ENCODE measurements at regions not wholly inside any gene's neighbourhood (a gene's known extent, or its start where the extent isn't known, plus 50 kb on each side); places are given as distances from the start of the nearest gene placed in this dataset.

DNA sequence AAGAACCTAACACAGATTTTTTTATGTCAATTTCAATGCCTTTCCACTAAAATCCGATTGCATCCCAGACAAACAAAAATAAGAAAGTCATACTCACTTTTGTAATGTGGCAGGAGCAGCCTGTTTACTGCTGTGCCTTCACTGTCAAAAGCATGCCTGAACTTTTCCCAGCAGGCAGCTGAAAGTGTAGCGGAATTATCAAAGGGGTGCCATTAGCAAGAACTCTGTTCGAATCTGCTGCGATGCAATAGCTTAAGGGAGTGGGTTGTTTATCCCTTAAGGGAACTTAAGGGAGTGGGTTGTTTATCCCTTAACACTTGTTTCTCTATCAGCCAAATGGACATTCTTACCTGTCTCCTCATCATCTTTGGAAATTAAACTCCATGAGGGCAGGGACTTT is 243.5 kb downstream of the PAX3 start:
- TF ChIP-seq, protein P1, sequence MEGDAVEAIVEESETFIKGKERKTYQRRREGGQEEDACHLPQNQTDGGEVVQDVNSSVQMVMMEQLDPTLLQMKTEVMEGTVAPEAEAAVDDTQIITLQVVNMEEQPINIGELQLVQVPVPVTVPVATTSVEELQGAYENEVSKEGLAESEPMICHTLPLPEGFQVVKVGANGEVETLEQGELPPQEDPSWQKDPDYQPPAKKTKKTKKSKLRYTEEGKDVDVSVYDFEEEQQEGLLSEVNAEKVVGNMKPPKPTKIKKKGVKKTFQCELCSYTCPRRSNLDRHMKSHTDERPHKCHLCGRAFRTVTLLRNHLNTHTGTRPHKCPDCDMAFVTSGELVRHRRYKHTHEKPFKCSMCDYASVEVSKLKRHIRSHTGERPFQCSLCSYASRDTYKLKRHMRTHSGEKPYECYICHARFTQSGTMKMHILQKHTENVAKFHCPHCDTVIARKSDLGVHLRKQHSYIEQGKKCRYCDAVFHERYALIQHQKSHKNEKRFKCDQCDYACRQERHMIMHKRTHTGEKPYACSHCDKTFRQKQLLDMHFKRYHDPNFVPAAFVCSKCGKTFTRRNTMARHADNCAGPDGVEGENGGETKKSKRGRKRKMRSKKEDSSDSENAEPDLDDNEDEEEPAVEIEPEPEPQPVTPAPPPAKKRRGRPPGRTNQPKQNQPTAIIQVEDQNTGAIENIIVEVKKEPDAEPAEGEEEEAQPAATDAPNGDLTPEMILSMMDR (conservative IDR thresholded peaks at IDR 0.05; ENCODE audit: low read depth in 2 of 2), result no peak
- no peak for TF ChIP-seq EZH2 (IDR thresholded peaks at IDR 0.05; ENCODE audit: low read depth, unreplicated experiment)
- TF ChIP-seq, protein P2, sequence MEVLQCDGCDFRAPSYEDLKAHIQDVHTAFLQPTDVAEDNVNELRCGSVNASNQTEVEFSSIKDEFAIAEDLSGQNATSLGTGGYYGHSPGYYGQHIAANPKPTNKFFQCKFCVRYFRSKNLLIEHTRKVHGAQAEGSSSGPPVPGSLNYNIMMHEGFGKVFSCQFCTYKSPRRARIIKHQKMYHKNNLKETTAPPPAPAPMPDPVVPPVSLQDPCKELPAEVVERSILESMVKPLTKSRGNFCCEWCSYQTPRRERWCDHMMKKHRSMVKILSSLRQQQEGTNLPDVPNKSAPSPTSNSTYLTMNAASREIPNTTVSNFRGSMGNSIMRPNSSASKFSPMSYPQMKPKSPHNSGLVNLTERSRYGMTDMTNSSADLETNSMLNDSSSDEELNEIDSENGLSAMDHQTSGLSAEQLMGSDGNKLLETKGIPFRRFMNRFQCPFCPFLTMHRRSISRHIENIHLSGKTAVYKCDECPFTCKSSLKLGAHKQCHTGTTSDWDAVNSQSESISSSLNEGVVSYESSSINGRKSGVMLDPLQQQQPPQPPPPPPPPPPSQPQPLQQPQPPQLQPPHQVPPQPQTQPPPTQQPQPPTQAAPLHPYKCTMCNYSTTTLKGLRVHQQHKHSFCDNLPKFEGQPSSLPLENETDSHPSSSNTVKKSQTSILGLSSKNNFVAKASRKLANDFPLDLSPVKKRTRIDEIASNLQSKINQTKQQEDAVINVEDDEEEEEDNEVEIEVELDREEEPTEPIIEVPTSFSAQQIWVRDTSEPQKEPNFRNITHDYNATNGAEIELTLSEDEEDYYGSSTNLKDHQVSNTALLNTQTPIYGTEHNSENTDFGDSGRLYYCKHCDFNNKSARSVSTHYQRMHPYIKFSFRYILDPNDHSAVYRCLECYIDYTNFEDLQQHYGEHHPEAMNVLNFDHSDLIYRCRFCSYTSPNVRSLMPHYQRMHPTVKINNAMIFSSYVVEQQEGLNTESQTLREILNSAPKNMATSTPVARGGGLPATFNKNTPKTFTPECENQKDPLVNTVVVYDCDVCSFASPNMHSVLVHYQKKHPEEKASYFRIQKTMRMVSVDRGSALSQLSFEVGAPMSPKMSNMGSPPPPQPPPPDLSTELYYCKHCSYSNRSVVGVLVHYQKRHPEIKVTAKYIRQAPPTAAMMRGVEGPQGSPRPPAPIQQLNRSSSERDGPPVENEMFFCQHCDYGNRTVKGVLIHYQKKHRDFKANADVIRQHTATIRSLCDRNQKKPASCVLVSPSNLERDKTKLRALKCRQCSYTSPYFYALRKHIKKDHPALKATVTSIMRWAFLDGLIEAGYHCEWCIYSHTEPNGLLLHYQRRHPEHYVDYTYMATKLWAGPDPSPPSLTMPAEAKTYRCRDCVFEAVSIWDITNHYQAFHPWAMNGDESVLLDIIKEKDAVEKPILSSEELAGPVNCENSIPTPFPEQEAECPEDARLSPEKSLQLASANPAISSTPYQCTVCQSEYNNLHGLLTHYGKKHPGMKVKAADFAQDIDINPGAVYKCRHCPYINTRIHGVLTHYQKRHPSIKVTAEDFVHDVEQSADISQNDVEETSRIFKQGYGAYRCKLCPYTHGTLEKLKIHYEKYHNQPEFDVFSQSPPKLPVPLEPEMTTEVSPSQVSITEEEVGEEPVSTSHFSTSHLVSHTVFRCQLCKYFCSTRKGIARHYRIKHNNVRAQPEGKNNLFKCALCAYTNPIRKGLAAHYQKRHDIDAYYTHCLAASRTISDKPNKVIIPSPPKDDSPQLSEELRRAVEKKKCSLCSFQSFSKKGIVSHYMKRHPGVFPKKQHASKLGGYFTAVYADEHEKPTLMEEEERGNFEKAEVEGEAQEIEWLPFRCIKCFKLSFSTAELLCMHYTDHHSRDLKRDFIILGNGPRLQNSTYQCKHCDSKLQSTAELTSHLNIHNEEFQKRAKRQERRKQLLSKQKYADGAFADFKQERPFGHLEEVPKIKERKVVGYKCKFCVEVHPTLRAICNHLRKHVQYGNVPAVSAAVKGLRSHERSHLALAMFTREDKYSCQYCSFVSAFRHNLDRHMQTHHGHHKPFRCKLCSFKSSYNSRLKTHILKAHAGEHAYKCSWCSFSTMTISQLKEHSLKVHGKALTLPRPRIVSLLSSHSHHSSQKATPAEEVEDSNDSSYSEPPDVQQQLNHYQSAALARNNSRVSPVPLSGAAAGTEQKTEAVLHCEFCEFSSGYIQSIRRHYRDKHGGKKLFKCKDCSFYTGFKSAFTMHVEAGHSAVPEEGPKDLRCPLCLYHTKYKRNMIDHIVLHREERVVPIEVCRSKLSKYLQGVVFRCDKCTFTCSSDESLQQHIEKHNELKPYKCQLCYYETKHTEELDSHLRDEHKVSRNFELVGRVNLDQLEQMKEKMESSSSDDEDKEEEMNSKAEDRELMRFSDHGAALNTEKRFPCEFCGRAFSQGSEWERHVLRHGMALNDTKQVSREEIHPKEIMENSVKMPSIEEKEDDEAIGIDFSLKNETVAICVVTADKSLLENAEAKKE (CRISPR knock-in tag; IDR thresholded peaks at IDR 0.05), result no peak
- TF ChIP-seq POLR2AphosphoS5 (IDR thresholded peaks at IDR 0.05; ENCODE audit: low read depth), result no peak
- TF ChIP-seq CREB1 (CRISPR knock-in tag; IDR thresholded peaks at IDR 0.05; ENCODE audit: low read depth), result no peak
- TF ChIP-seq, protein P3, sequence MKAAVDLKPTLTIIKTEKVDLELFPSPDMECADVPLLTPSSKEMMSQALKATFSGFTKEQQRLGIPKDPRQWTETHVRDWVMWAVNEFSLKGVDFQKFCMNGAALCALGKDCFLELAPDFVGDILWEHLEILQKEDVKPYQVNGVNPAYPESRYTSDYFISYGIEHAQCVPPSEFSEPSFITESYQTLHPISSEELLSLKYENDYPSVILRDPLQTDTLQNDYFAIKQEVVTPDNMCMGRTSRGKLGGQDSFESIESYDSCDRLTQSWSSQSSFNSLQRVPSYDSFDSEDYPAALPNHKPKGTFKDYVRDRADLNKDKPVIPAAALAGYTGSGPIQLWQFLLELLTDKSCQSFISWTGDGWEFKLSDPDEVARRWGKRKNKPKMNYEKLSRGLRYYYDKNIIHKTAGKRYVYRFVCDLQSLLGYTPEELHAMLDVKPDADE (IDR thresholded peaks at IDR 0.05), result no peak
- TF ChIP-seq, protein P4, sequence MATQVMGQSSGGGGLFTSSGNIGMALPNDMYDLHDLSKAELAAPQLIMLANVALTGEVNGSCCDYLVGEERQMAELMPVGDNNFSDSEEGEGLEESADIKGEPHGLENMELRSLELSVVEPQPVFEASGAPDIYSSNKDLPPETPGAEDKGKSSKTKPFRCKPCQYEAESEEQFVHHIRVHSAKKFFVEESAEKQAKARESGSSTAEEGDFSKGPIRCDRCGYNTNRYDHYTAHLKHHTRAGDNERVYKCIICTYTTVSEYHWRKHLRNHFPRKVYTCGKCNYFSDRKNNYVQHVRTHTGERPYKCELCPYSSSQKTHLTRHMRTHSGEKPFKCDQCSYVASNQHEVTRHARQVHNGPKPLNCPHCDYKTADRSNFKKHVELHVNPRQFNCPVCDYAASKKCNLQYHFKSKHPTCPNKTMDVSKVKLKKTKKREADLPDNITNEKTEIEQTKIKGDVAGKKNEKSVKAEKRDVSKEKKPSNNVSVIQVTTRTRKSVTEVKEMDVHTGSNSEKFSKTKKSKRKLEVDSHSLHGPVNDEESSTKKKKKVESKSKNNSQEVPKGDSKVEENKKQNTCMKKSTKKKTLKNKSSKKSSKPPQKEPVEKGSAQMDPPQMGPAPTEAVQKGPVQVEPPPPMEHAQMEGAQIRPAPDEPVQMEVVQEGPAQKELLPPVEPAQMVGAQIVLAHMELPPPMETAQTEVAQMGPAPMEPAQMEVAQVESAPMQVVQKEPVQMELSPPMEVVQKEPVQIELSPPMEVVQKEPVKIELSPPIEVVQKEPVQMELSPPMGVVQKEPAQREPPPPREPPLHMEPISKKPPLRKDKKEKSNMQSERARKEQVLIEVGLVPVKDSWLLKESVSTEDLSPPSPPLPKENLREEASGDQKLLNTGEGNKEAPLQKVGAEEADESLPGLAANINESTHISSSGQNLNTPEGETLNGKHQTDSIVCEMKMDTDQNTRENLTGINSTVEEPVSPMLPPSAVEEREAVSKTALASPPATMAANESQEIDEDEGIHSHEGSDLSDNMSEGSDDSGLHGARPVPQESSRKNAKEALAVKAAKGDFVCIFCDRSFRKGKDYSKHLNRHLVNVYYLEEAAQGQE (IDR thresholded peaks at IDR 0.05; ENCODE audit: unreplicated experiment), result no peak
